ENCODE measurements at regions not wholly inside any gene's neighbourhood (a gene's known extent, or its start where the extent isn't known, plus 50 kb on each side); places are given as distances from the start of the nearest gene placed in this dataset.

DNA sequence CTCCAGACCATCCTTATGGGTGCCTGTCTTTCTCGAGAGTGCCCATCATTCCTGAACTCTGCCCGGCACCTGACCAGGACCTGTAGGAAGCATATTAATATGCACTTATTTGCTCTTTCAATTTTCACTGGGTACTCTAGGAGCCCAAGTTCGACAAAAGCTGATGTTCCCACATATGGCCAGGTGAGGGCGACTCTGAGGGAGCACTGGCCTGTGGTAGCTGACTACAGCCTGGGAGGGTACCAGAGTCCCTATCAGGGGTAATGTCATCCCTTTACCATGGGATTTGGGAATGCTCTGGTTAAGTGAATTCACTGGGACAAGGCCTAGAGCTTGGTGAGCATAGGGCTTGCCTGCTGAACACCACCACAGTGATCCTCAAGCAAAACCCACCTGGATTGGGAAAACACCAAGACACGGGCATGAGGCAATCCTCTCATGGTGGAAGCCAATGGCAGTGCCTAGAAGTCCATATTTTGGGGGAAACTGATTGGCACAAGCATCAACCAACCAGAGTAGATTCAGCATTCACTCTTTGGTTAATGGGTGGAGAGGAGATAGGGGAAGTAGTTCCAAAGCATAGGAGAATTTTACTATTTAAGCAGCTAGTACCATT, 112.2 kb downstream of the MTX3 start:
- TF ChIP-seq GATA1 (IDR thresholded peaks at IDR 0.05; ENCODE audit: low read depth, low read length): no peak
- no peak for TF ChIP-seq POLR2A (IDR thresholded peaks at IDR 0.05; ENCODE audit: low read length)
- DNase-seq: peak; percentile 24 to 51

DNA sequence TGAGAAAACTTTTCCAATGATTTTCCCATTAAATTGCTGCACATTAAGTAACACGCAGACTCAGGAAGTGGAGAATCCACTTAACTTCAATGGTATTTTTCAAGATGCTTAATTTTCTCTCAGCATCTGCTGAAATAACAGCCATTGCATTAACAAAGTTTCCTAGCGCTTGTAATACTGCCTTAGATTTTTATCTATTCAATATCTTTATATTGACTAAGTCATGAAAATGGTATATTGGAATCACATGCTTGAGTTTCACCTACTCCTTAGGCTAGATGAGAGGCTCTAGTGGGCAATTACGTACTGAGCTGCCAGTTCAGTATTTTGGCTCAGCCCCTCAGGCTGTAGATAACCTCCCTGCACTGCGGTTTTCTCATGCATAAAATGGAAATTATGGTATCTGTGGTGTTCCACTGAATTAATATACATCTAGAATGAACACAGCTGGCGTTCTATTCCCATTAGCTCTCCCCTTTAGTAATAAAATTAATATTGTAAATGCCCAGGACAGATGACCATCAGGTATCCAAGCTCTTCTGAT, 112.9 kb downstream of the MTX3 start:
- DNase-seq: no peak
- TF ChIP-seq GATA1 (IDR thresholded peaks at IDR 0.05; ENCODE audit: low read depth, low read length) (no peak), POLR2A (IDR thresholded peaks at IDR 0.05; ENCODE audit: low read length) (no peak)

DNA sequence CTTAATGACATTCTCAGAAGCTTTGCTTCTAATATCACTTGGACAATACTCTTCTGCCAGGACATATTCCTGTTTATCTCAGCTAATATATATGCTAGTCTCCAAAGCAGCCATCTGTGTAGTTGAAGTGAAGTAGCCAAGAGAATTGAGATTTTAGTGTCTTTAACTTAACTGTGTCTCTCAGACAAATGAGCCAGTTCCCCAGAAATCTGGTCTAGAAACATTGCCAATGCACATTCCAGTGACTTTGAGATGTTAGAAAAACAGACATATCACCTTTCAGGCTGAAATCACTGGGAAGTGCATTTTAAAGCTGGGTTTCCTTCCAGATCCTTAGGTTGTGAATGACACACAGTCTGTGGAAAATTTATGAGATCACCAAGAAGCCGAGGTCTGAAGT, 114.6 kb downstream of the MTX3 start:
- TF ChIP-seq GATA1 (IDR thresholded peaks at IDR 0.05; ENCODE audit: low read depth, low read length) (no peak), POLR2A (IDR thresholded peaks at IDR 0.05; ENCODE audit: low read length) (no peak)
- DNase-seq: no peak

DNA sequence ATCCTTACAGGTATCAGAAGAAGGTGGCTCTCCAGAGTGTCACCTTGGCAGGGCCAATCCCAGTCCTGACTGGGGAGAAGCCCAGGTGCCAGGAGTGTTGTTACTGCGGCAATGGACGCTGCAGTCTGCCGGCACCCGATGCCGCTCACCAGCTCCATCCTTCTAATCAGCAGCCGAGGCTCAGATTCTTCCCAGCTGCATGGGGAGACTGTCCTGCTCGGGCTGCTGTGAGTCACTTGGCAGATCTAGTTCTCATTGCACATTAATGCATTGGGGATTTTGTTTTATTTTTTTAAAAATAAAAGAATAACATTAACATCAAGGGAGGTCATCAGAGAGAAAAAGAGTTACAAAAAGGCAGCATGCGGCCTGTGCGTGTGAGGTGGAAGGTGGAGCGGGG, 115.8 kb downstream of the MTX3 start:
- TF ChIP-seq POLR2A (IDR thresholded peaks at IDR 0.05; ENCODE audit: low read length): no peak
- no peak for TF ChIP-seq GATA1 (IDR thresholded peaks at IDR 0.05; ENCODE audit: low read depth, low read length)
- DNase-seq: no peak

DNA sequence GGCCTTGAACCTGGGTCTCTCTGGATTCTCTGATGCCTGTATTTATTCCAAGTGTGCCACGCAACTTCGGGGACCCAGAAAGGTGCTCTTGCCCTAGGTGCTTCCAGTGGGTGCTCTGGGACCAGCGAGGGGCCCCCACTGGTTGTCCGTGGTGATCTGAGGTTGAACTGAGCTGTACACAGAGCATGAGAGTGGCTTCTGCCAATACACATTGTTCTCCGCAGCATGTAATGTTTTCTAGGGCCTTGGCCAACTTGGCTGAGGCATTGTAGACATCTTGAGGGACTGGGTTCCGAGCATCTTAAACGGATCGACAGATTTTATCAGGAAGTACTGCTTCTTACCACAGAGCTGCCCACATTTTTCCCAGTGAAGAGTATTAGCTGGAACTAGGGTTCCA, 117.9 kb downstream of the MTX3 start:
- DNase-seq: no peak
- no peak for TF ChIP-seq GATA1 (IDR thresholded peaks at IDR 0.05; ENCODE audit: low read depth, low read length)
- no peak for TF ChIP-seq POLR2A (IDR thresholded peaks at IDR 0.05; ENCODE audit: low read length)

DNA sequence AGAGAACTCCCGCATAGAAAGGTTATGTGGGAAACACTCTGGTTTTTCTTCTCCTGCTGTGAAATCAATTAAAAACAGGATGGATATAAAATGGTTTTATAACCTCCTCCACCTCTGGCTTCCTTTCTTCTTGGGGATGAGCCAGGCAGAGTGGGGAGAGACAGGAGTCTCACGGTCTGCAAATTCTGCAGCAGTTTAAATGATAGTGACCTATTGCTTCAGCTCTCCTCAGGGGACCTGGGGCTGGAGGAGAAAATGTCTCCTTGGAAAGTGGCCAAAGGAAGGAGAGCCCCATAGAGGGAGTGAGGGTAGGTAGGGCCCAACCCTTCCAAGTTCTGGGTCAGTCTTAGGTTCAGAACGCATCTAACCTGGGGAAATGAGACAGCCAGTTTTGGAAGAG, 118.8 kb downstream of the MTX3 start:
- no peak for TF ChIP-seq GATA1 (IDR thresholded peaks at IDR 0.05; ENCODE audit: low read depth, low read length)
- TF ChIP-seq POLR2A (IDR thresholded peaks at IDR 0.05; ENCODE audit: low read length): no peak
- no peak for DNase-seq

DNA sequence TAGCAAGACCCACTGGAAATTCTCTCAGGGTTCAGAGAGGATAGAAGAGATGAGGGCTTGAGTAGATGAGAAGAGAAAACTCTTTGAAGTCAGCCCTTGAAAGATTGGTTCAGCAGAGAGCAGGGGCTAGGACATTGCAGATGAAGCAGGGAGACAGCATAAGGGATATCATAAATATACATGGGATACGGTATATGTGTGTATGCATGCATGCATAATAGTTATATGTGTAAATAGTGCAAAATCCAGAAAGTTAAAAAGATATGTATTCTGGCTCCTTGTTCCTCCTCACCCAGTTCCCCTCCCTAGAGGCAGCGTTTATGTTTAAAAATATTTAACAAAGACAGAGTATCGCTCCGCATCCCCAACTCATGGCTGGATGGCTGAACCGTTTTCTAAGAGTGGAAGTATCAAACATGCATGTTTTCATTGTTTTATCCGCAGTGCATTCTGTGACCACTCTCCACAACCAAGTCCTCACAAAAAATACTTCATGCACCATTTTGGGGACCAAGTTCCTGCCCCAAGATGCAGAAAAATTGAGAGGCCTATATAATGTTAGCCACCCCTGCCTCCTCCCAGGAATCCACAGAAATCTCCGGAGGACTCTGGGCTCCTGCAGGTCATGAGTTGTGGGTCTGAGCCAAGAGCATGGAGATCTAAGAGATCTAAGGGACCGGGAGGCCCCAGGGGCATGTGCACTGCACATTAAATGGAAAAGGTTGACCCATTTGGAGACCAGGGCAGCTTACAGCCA, 119.5 kb downstream of the MTX3 start:
- TF ChIP-seq GATA1 (IDR thresholded peaks at IDR 0.05; ENCODE audit: low read depth, low read length) (no peak), POLR2A (IDR thresholded peaks at IDR 0.05; ENCODE audit: low read length) (no peak)
- no peak for DNase-seq

DNA sequence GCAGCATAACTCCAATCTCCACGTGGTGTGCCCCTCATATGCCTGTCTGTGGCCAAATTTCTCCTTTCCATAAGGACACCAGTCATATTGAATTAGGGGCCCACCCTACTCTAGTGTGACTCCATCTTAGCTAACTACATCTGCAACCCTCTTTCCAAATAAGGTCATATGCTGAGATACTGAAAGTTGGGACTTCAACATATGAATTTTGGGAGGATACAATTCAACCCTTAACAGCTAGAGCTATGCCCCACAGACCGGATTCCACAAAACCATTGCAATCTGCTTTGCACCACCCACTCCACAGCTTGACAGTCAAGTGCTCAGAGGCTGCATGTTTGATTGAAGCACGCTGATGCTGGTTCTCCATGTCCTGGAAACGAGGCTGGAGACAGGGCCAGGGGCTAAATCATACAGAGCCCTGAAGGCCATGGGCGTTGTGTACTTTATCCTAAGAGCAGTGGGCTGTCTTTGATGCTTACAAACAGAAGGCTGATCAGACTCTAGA, 122.8 kb downstream of the MTX3 start:
- DNase-seq: no peak
- no peak for TF ChIP-seq POLR2A (IDR thresholded peaks at IDR 0.05; ENCODE audit: low read length)
- TF ChIP-seq GATA1 (IDR thresholded peaks at IDR 0.05; ENCODE audit: low read depth, low read length): no peak

DNA sequence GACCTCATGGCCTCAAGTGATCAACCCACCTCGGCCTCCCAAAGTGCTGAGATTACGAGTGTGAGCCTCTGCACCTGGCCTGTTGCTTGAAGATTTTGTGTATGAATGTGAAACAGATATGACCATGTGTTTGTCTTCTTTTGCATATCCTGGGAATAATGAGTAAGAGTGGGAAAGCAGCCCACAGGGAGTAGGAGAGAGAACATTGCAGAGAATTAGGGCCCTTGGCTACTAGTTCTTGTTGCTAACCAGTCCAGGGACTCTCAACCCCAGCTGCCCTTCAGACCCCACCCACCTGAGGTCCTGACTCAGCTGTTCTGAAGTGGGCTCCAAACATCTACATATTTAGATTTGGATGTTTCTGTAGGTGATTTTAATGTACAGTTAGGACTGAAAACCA, 125.5 kb downstream of the MTX3 start:
- DNase-seq: no peak
- no peak for TF ChIP-seq GATA1 (IDR thresholded peaks at IDR 0.05; ENCODE audit: low read depth, low read length)
- no peak for TF ChIP-seq POLR2A (IDR thresholded peaks at IDR 0.05; ENCODE audit: low read length)

DNA sequence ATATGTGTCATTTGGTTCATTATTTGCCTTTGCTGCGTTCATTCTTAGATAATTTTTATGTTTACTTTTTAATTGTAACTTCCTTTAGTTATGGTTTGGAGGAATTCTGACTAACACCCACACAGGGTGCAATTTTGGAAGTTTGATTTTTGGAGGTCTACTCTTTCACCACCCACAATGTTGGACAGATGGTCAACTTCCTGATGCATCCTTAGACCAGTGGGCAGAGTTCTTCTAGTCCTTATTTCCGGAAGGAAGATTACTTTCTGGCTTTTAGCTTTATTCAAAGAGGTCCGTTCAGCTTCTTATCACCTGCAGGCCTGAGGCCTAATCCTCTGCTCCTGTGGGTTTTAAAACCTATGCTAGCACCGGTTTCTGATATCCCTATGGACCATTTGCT, 126.7 kb downstream of the MTX3 start:
- TF ChIP-seq POLR2A (IDR thresholded peaks at IDR 0.05; ENCODE audit: low read length) (no peak), GATA1 (IDR thresholded peaks at IDR 0.05; ENCODE audit: low read depth, low read length) (no peak)
- no peak for DNase-seq

DNA sequence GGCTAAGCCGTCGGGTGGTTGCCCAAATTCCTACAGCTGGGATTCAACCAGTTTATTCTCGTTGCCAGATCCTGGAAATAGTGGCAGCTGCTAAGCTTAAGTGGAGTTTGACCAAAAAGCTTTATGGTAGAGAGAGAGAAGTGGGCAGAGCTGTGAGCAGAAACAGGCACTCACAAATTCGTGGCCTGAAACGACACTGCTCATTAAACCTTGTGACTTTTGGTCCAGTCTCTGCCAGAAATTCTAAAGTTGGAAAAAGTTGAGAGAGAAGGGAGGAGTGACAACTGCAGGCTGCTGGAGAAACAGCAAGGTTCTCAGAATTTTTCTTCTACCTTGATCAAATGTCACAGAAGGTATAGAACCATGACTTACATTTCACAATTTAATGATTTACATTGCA, 131.5 kb downstream of the MTX3 start:
- TF ChIP-seq GATA1 (IDR thresholded peaks at IDR 0.05; ENCODE audit: low read depth, low read length) (no peak), POLR2A (IDR thresholded peaks at IDR 0.05; ENCODE audit: low read length) (no peak)
- DNase-seq: no peak

DNA sequence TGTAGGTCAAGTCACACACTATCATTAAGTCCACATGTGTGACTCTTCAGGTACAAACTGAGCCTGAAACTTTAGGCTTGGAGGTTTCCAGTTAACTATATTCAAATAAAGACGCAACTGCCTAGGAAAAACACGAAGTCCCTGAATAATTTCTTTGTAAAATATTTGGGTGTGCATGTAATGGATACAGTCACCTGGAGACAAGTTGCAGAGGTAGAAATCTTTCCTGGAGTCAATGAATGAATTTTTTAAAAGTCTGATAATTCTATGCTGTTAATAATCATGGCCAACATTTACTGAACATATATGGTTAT, 132.7 kb downstream of the MTX3 start:
- TF ChIP-seq POLR2A (IDR thresholded peaks at IDR 0.05; ENCODE audit: low read length) (no peak), GATA1 (IDR thresholded peaks at IDR 0.05; ENCODE audit: low read depth, low read length) (no peak)
- DNase-seq: no peak

DNA sequence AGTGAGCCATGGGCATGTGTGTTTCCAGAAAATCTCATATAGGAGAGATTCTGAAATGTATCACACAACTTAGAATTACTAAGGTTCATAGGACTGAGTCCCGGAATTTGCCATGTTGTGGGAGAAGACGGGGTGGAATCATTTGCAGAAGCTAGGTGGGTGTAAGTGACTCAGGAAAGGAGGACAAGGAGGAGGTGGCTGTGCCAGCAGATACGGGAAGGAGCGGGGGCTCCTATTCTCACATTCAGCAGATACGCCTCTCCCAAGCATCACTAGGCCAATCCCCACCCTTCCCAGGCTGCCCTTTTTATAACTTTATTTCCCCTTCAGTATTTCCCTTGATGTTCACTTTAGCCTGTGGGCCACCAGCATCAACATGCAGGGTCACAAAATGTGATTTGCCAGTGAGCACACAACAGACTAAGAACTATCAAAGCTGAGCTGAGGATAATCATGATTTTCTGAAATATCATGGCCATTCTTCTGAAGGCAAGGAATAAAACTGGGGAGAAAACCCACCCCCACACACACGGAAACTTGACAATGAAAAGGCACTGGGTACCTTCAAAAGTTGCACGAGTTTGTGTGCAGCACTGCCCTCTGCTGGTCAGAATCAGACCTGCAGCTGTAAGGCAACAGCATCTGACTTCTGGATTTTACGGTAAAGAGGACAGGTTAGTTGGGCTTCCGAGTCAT, 133.2 kb downstream of the MTX3 start:
- DNase-seq: peak; percentile 63 to 85
- TF ChIP-seq POLR2A (IDR thresholded peaks at IDR 0.05; ENCODE audit: low read length): no peak
- no peak for TF ChIP-seq GATA1 (IDR thresholded peaks at IDR 0.05; ENCODE audit: low read depth, low read length)

DNA sequence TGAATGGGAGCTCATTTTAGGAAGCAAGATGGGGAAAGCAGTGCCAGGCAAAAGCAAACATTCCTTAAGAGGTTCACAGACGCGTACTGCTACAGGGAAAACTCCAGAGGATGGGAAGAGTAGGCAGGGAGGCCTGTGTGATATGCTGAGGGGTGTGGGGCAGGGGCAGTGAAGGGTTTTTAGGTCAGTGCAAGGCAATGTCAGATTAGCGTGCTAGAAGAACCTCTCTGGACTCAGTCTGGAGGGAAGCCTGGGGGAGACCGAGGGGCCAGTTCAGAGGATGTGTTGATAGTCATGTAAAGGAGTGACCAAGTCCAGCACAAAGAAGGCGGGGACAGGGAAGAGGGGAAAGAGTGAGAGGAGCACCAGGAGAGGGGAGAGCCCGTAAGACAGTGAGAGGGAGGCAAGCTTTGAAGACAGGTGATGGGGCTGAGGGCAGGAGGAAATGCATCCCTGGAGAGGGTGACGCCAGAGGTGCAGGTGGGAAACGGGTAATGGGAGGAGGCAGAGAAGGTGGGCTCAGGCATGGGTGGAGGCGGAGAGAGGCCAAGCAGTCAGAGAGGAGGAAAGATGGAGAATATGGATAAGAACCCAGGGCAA, 134.5 kb downstream of the MTX3 start:
- no peak for DNase-seq
- TF ChIP-seq GATA1 (IDR thresholded peaks at IDR 0.05; ENCODE audit: low read depth, low read length) (no peak), POLR2A (IDR thresholded peaks at IDR 0.05; ENCODE audit: low read length) (no peak)

Data from erythroblast (primary cell).